ENCODE measurements at regions not wholly inside any gene's neighbourhood (a gene's known extent, or its start where the extent isn't known, plus 50 kb on each side); places are given as distances from the start of the nearest gene placed in this dataset.

- TF ChIP-seq CTCF (IDR thresholded peaks at IDR 0.05) (no peak), POLR2A (IDR thresholded peaks at IDR 0.05) (no peak), EP300 (IDR thresholded peaks at IDR 0.05) (no peak)
Measured at GRCh38 chr5:9947944-9948343, 301.7 kb downstream of the ATPSCKMT start.
